NOMO-1 treated with dmso at 0.1 percent for 144 hours (cell line): ENCODE measurements at regions not wholly inside any gene's neighbourhood (a gene's known extent, or its start where the extent isn't known, plus 50 kb on each side); places are given as distances from the start of the nearest gene placed in this dataset.

Experiments used
- DNase-seq: peaks from one replicate; lab custom pipeline; 2025; ENCODE audit not compliant: unreplicated experiment; lab: John Stamatoyannopoulos, UW

- no peak for DNase-seq
Observed at GRCh38 chr2:37588316-37588777, 83.1 kb downstream of the CDC42EP3 start.

GRCh38 chr2:37589298-37589697 lies 82.1 kb downstream of the CDC42EP3 start:
- no peak for DNase-seq

DNA sequence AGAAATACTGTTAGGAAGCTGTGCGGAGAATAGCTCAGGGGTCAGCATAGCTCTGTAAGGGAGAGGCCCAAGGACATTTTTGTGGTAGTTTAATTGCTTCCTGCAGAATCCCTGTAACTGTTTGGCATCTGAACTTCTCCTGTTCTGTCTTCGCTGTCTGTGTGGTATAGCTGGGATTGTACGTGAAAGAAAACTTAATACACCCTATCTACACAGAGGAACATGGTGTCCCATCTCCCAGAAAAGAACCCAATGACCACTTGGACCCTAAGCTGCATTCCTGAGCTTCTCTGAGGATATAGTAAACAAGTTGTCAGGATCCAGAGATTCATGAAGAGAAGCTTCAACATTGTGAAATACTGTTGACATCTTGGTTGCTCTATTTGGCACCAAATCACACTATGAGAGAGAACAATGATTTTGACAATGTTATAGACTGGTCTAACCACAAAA lies 81.3 kb downstream of the CDC42EP3 start:
- no peak for DNase-seq
